ENCODE measurements at regions not wholly inside any gene's neighbourhood (a gene's known extent, or its start where the extent isn't known, plus 50 kb on each side); places are given as distances from the start of the nearest gene placed in this dataset.
A peak's percentile ranks its signal among the peaks of the same experiment; 100 is the strongest.

- no peak overlapping the region for H3K27ac ChIP-seq
- no peaks in the 10 kb centered on the region for H3K9me3 ChIP-seq (ENCODE audit: low read depth)
- no peak for DNase-seq
- no peak overlapping the region for H3K9ac ChIP-seq
- H3K79me2 ChIP-seq (ENCODE audit: insufficient read depth): no peaks in the 10 kb centered on the region
- 53 to 59% methylated on average over 4 of the region's 4 CpGs for WGBS, 2 experiments (ENCODE audit: low coverage in 1 of 2, low lambda C conversion rate in 2 of 2, missing lambda C conversion rate in 2 of 2)
- H3F3A ChIP-seq (ENCODE audit: insufficient read depth): no peaks in the 10 kb centered on the region
- H4K20me1 ChIP-seq (ENCODE audit: insufficient read depth): no peaks in the 10 kb centered on the region
- H3K9me2 ChIP-seq (ENCODE audit: insufficient read depth): no peaks in the 10 kb centered on the region
- in situ Hi-C loops (cut with MboI): no loop called here
- no peak overlapping the region for H2AFZ ChIP-seq
- no peaks in the 10 kb centered on the region for H3K27me3 ChIP-seq (replicated peaks; ENCODE audit: insufficient read depth)
- TF ChIP-seq EZH2 (IDR thresholded peaks at IDR 0.05; ENCODE audit: insufficient read depth, poor library complexity, severe bottlenecking) (no peak), EZH2phosphoT487 (IDR thresholded peaks at IDR 0.05; ENCODE audit: insufficient read depth, low read depth) (no peak)
- H3K4me2 ChIP-seq (ENCODE audit: unreplicated experiment): no peak overlapping the region
- H3K4me1 ChIP-seq (ENCODE audit: insufficient read depth): no peaks in the 10 kb centered on the region
- H3K36me3 ChIP-seq (ENCODE audit: low read depth): no peaks in the 10 kb centered on the region
- no peak overlapping the region for H3K4me3 ChIP-seq
Measured at GRCh38 chr11:25900814-25901213, 431.1 kb upstream of the ANO3 start.

- 89 to 96% methylated on average over 12 to 15 of the region's 15 CpGs for WGBS, 2 experiments (ENCODE audit: low coverage in 1 of 2, low lambda C conversion rate in 2 of 2, missing lambda C conversion rate in 2 of 2)
- H3K36me3 ChIP-seq (ENCODE audit: low read depth): no peaks in the 10 kb centered on the region
- no peaks in the 10 kb centered on the region for H3K79me2 ChIP-seq (ENCODE audit: insufficient read depth)
Measured at GRCh38 chr11:25901415-25901814, 430.5 kb upstream of the ANO3 start.

DNA sequence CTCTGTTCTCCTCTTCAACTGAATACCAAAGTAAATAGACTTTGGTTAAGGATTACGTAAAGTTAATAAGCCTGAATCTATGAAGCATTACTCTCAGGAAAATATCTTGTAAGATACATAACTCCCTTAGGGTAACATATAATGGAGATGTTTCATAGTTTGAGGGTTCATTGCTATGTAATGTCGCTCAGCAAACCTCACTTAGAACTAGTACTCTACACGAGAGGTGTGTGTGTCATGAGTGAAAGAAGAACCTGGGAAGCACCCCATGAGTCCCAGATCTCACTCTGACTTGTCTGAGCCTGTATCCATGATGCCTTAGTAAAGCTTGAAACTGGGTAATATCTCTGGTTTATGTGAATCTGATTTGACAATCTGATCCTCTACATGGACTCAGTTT is 429.5 kb upstream of the ANO3 start:
- no peak overlapping the region for H3K27ac ChIP-seq
- H3K36me3 ChIP-seq (ENCODE audit: low read depth): no peaks in the 10 kb centered on the region
- no peak overlapping the region for H2AFZ ChIP-seq
- H3K4me1 ChIP-seq (ENCODE audit: insufficient read depth): no peaks in the 10 kb centered on the region
- no peaks in the 10 kb centered on the region for H3K27me3 ChIP-seq (replicated peaks; ENCODE audit: insufficient read depth)
- no peak for DNase-seq
- H3K79me2 ChIP-seq (ENCODE audit: insufficient read depth): no peaks in the 10 kb centered on the region
- no peaks in the 10 kb centered on the region for H3K9me3 ChIP-seq (ENCODE audit: low read depth)
- H3F3A ChIP-seq (ENCODE audit: insufficient read depth): no peaks in the 10 kb centered on the region
- no peak overlapping the region for H3K4me3 ChIP-seq
- TF ChIP-seq EZH2phosphoT487 (IDR thresholded peaks at IDR 0.05; ENCODE audit: insufficient read depth, low read depth) (no peak), EZH2 (IDR thresholded peaks at IDR 0.05; ENCODE audit: insufficient read depth, poor library complexity, severe bottlenecking) (no peak)
- in situ Hi-C loops (cut with MboI): no loop called here
- no peaks in the 10 kb centered on the region for H3K9me2 ChIP-seq (ENCODE audit: insufficient read depth)
- 21 to 31% methylated on average over 3 of the region's 3 CpGs for WGBS, 2 experiments (ENCODE audit: low coverage in 1 of 2, low lambda C conversion rate in 2 of 2, missing lambda C conversion rate in 2 of 2)
- H3K4me2 ChIP-seq (ENCODE audit: unreplicated experiment): no peak overlapping the region
- H4K20me1 ChIP-seq (ENCODE audit: insufficient read depth): no peaks in the 10 kb centered on the region
- H3K9ac ChIP-seq: no peak overlapping the region

More at GRCh38 chr11:25901415-25901814, 430.5 kb upstream of the ANO3 start:
- Histone ChIP-seq H3K9ac (no peak overlapping the region), H3K4me3 (no peak overlapping the region), H2AFZ (no peak overlapping the region), H3K9me2 (ENCODE audit: insufficient read depth) (no peaks in the 10 kb centered on the region), H3K4me2 (ENCODE audit: unreplicated experiment) (no peak overlapping the region), H3K27me3 (replicated peaks; ENCODE audit: insufficient read depth) (no peaks in the 10 kb centered on the region), H3K9me3 (ENCODE audit: low read depth) (no peaks in the 10 kb centered on the region), H3F3A (ENCODE audit: insufficient read depth) (no peaks in the 10 kb centered on the region), H3K27ac (no peak overlapping the region), H3K4me1 (ENCODE audit: insufficient read depth) (no peaks in the 10 kb centered on the region), H4K20me1 (ENCODE audit: insufficient read depth) (no peaks in the 10 kb centered on the region)
- TF ChIP-seq EZH2phosphoT487 (IDR thresholded peaks at IDR 0.05; ENCODE audit: insufficient read depth, low read depth): no peak
- TF ChIP-seq EZH2 (IDR thresholded peaks at IDR 0.05; ENCODE audit: insufficient read depth, poor library complexity, severe bottlenecking): no peak
- in situ Hi-C loops (cut with MboI): no loop called here
- DNase-seq: no peak

- no peaks in the 10 kb centered on the region for H4K20me1 ChIP-seq (ENCODE audit: insufficient read depth)
- WGBS, 2 experiments (ENCODE audit: low coverage in 1 of 2, low lambda C conversion rate in 2 of 2, missing lambda C conversion rate in 2 of 2): 28 to 35% methylated on average over 2 of the region's 2 CpGs
- H3K4me1 ChIP-seq (ENCODE audit: insufficient read depth): no peaks in the 10 kb centered on the region
- H3K9me2 ChIP-seq (ENCODE audit: insufficient read depth): no peaks in the 10 kb centered on the region
- no peak overlapping the region for H3K27ac ChIP-seq
- no peak overlapping the region for H3K4me3 ChIP-seq
- H3F3A ChIP-seq (ENCODE audit: insufficient read depth): no peaks in the 10 kb centered on the region
- TF ChIP-seq EZH2 (IDR thresholded peaks at IDR 0.05; ENCODE audit: insufficient read depth, poor library complexity, severe bottlenecking) (no peak), EZH2phosphoT487 (IDR thresholded peaks at IDR 0.05; ENCODE audit: insufficient read depth, low read depth) (no peak)
- H3K4me2 ChIP-seq (ENCODE audit: unreplicated experiment): no peak overlapping the region
- no peaks in the 10 kb centered on the region for H3K9me3 ChIP-seq (ENCODE audit: low read depth)
- H2AFZ ChIP-seq: no peak overlapping the region
- no peak overlapping the region for H3K9ac ChIP-seq
- no peaks in the 10 kb centered on the region for H3K79me2 ChIP-seq (ENCODE audit: insufficient read depth)
- in situ Hi-C loops (cut with MboI): no loop called here
- no peaks in the 10 kb centered on the region for H3K36me3 ChIP-seq (ENCODE audit: low read depth)
- no peaks in the 10 kb centered on the region for H3K27me3 ChIP-seq (replicated peaks; ENCODE audit: insufficient read depth)
- no peak for DNase-seq
Measured at GRCh38 chr11:25908726-25909125, 423.2 kb upstream of the ANO3 start.

GRCh38 chr11:25910086-25910485 is 421.8 kb upstream of the ANO3 start:
- Histone ChIP-seq H3K9me2 (ENCODE audit: insufficient read depth) (no peaks in the 10 kb centered on the region), H3K4me2 (ENCODE audit: unreplicated experiment) (no peak overlapping the region), H3K27ac (no peak overlapping the region), H3K27me3 (replicated peaks; ENCODE audit: insufficient read depth) (no peaks in the 10 kb centered on the region), H3K4me3 (no peak overlapping the region), H3K79me2 (ENCODE audit: insufficient read depth) (no peaks in the 10 kb centered on the region), H3K9ac (no peak overlapping the region), H3K9me3 (ENCODE audit: low read depth) (no peaks in the 10 kb centered on the region), H4K20me1 (ENCODE audit: insufficient read depth) (no peaks in the 10 kb centered on the region), H2AFZ (no peak overlapping the region), H3K36me3 (ENCODE audit: low read depth) (no peaks in the 10 kb centered on the region), H3K4me1 (ENCODE audit: insufficient read depth) (no peaks in the 10 kb centered on the region), H3F3A (ENCODE audit: insufficient read depth) (no peaks in the 10 kb centered on the region)
- in situ Hi-C loops (cut with MboI): no loop called here
- WGBS, 2 experiments (ENCODE audit: low coverage in 1 of 2, low lambda C conversion rate in 2 of 2, missing lambda C conversion rate in 2 of 2): 28 to 43% methylated on average over 1 of the region's 1 CpG
- DNase-seq: peak; percentile 8
- no peak for TF ChIP-seq EZH2phosphoT487 (IDR thresholded peaks at IDR 0.05; ENCODE audit: insufficient read depth, low read depth)
- TF ChIP-seq EZH2 (IDR thresholded peaks at IDR 0.05; ENCODE audit: insufficient read depth, poor library complexity, severe bottlenecking): no peak

Measured in GM23248 (cell line).